ENCODE measurements at regions not wholly inside any gene's neighbourhood (a gene's known extent, or its start where the extent isn't known, plus 50 kb on each side); places are given as distances from the start of the nearest gene placed in this dataset.

- Histone ChIP-seq H3K4me1 (peaks cover 20% of the 10 kb centered on the region), H3K27ac (no peak overlapping the region), H2AFZ (replicated peaks) (no peak overlapping the region), H3K9me3 (ENCODE audit: low read depth) (no peaks in the 10 kb centered on the region), H3F3A (ENCODE audit: low read depth) (no peaks in the 10 kb centered on the region), H3K9ac (no peak overlapping the region), H3K36me3 (no peaks in the 10 kb centered on the region), H3K4me2 (no peak overlapping the region), H3K27me3 (no peaks in the 10 kb centered on the region), H4K20me1 (ENCODE audit: low read depth) (no peaks in the 10 kb centered on the region), H3K79me2 (ENCODE audit: low read depth) (no peaks in the 10 kb centered on the region), H3K4me3 (no peak overlapping the region)
- Mint-ChIP-seq H3K9me3 (no peaks in the 10 kb centered on the region), H3K27me3 (ENCODE audit: insufficient read depth, low read depth) (peaks cover 3% of the 10 kb centered on the region), H3K36me3 (no peaks in the 10 kb centered on the region), H3K4me3 (no peak overlapping the region), H3K27ac (no peak overlapping the region), H3K4me1 (no peaks in the 10 kb centered on the region)
- no peak for DNase-seq (ENCODE audit: low spot score)
- TF ChIP-seq EZH2phosphoT487 (IDR thresholded peaks at IDR 0.05), result no peak
- TF ChIP-seq EZH2 (IDR thresholded peaks at IDR 0.05), result no peak
- TF ChIP-seq, protein P1, sequence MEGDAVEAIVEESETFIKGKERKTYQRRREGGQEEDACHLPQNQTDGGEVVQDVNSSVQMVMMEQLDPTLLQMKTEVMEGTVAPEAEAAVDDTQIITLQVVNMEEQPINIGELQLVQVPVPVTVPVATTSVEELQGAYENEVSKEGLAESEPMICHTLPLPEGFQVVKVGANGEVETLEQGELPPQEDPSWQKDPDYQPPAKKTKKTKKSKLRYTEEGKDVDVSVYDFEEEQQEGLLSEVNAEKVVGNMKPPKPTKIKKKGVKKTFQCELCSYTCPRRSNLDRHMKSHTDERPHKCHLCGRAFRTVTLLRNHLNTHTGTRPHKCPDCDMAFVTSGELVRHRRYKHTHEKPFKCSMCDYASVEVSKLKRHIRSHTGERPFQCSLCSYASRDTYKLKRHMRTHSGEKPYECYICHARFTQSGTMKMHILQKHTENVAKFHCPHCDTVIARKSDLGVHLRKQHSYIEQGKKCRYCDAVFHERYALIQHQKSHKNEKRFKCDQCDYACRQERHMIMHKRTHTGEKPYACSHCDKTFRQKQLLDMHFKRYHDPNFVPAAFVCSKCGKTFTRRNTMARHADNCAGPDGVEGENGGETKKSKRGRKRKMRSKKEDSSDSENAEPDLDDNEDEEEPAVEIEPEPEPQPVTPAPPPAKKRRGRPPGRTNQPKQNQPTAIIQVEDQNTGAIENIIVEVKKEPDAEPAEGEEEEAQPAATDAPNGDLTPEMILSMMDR (IDR thresholded peaks at IDR 0.05), result no peak
These were observed 105.6 kb upstream of the MB21D2 start for GRCh38 chr3:193023218-193023617.

- no peak overlapping the region for H2AFZ ChIP-seq (replicated peaks)
- Mint-ChIP-seq H3K4me3 (no peak overlapping the region), H3K4me1 (no peaks in the 10 kb centered on the region), H3K36me3 (no peaks in the 10 kb centered on the region), H3K27me3 (ENCODE audit: insufficient read depth, low read depth) (peaks cover 1% of the 10 kb centered on the region), H3K9me3 (no peaks in the 10 kb centered on the region), H3K27ac (no peak overlapping the region)
- DNase-seq (ENCODE audit: low spot score), result peak; percentile 74
- no peaks in the 10 kb centered on the region for H3K27me3 ChIP-seq
- no peak overlapping the region for H3K27ac ChIP-seq
- H3K4me2 ChIP-seq, result peak overlapping the region; percentile 64
- H3K9ac ChIP-seq, result no peak overlapping the region
- H3K9me3 ChIP-seq (ENCODE audit: low read depth), result no peaks in the 10 kb centered on the region
- peak; percentile 19 for TF ChIP-seq EZH2phosphoT487 (IDR thresholded peaks at IDR 0.05)
- TF ChIP-seq, protein P1 (IDR thresholded peaks at IDR 0.05), result no peak
- H4K20me1 ChIP-seq (ENCODE audit: low read depth), result no peaks in the 10 kb centered on the region
- peaks cover 30% of the 10 kb centered on the region for H3K4me1 ChIP-seq
- H3K79me2 ChIP-seq (ENCODE audit: low read depth), result no peaks in the 10 kb centered on the region
- no peaks in the 10 kb centered on the region for H3K36me3 ChIP-seq
- no peaks in the 10 kb centered on the region for H3F3A ChIP-seq (ENCODE audit: low read depth)
- no peak overlapping the region for H3K4me3 ChIP-seq
These were observed 110.6 kb upstream of the MB21D2 start for GRCh38 chr3:193028258-193028657.

DNA sequence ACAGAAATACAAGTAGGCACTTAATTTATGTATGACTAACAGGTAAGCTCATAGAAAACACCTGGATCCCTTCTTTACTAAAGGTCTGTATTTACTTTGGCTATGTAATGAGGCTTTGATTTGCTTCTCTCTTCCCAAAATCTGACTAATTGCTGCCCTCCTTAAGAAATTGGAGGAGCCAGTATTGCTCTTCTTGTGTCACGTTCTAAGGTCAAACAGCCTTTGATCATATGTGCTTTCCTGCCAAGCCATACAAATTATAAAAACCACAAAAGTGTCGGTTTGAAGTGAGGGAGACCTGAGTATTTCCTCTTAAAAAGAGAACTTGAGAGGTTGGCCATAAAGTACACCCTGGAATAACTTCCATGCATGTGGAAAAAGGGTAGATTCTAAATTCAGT is 112.1 kb upstream of the MB21D2 start:
- peaks cover 30% of the 10 kb centered on the region for H3K4me1 ChIP-seq
- no peak overlapping the region for H3K4me2 ChIP-seq
- H3F3A ChIP-seq (ENCODE audit: low read depth), result no peaks in the 10 kb centered on the region
- TF ChIP-seq EZH2phosphoT487 (IDR thresholded peaks at IDR 0.05) (no peak), EZH2 (IDR thresholded peaks at IDR 0.05) (no peak)
- TF ChIP-seq, protein P1 (IDR thresholded peaks at IDR 0.05), result no peak
- no peaks in the 10 kb centered on the region for H3K36me3 ChIP-seq
- H3K9ac ChIP-seq, result no peak overlapping the region
- Mint-ChIP-seq H3K4me3 (no peak overlapping the region), H3K9me3 (no peaks in the 10 kb centered on the region), H3K27ac (no peak overlapping the region), H3K27me3 (ENCODE audit: insufficient read depth, low read depth) (no peaks in the 10 kb centered on the region), H3K4me1 (no peaks in the 10 kb centered on the region), H3K36me3 (no peaks in the 10 kb centered on the region)
- H4K20me1 ChIP-seq (ENCODE audit: low read depth), result no peaks in the 10 kb centered on the region
- H2AFZ ChIP-seq (replicated peaks), result no peak overlapping the region
- no peaks in the 10 kb centered on the region for H3K9me3 ChIP-seq (ENCODE audit: low read depth)
- no peaks in the 10 kb centered on the region for H3K79me2 ChIP-seq (ENCODE audit: low read depth)
- H3K27ac ChIP-seq, result no peak overlapping the region
- no peak overlapping the region for H3K4me3 ChIP-seq
- H3K27me3 ChIP-seq, result no peaks in the 10 kb centered on the region
- DNase-seq (ENCODE audit: low spot score), result no peak

DNA sequence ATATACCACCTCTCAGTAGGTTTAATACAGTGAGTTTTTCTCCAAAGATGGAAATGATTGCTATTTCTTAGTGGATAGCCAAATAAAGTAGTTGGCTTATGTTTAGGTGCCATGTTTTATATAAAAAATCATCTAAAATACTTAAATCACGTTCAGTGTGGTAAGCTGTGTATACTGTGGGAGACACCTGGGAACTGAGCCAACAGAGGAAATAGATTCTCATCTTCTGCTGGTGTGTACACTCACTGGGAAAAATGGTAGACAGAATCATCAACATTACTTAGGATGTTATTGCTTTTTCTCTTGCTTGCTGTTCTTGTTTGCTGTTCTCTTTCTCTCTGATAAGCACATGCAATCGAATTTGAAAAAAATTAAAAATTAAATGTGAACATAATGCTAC is 112.6 kb upstream of the MB21D2 start:
- H3K9me3 ChIP-seq (ENCODE audit: low read depth), result no peaks in the 10 kb centered on the region
- no peaks in the 10 kb centered on the region for H3K79me2 ChIP-seq (ENCODE audit: low read depth)
- no peaks in the 10 kb centered on the region for H4K20me1 ChIP-seq (ENCODE audit: low read depth)
- H3F3A ChIP-seq (ENCODE audit: low read depth), result no peaks in the 10 kb centered on the region
- no peak overlapping the region for H2AFZ ChIP-seq (replicated peaks)
- no peak overlapping the region for H3K4me3 ChIP-seq
- Mint-ChIP-seq H3K27me3 (ENCODE audit: insufficient read depth, low read depth) (no peaks in the 10 kb centered on the region), H3K4me1 (no peaks in the 10 kb centered on the region), H3K27ac (no peak overlapping the region), H3K4me3 (no peak overlapping the region), H3K9me3 (no peaks in the 10 kb centered on the region), H3K36me3 (no peaks in the 10 kb centered on the region)
- peaks cover 26% of the 10 kb centered on the region for H3K4me1 ChIP-seq
- TF ChIP-seq EZH2 (IDR thresholded peaks at IDR 0.05), result no peak
- TF ChIP-seq, protein P1 (IDR thresholded peaks at IDR 0.05), result no peak
- H3K36me3 ChIP-seq, result no peaks in the 10 kb centered on the region
- H3K27ac ChIP-seq, result no peak overlapping the region
- H3K4me2 ChIP-seq, result no peak overlapping the region
- H3K9ac ChIP-seq, result no peak overlapping the region
- DNase-seq (ENCODE audit: low spot score), result no peak
- H3K27me3 ChIP-seq, result no peaks in the 10 kb centered on the region

Measured in neural progenitor cell (in vitro differentiated cells).